BJ (cell line): ENCODE measurements at regions not wholly inside any gene's neighbourhood (a gene's known extent, or its start where the extent isn't known, plus 50 kb on each side); places are given as distances from the start of the nearest gene placed in this dataset.
A peak's percentile ranks its signal among the peaks of the same experiment; 100 is the strongest.

ENCODE experiments used
- CTCF ChIA-PET: fragments of 350-600 bp; formaldehyde crosslinking; extraction: SDS; loops from one replicate; lab custom pipeline; 2021; ENCODE audit warnings: antibody characterized with exemption, inconsistent platforms; lab: Yijun Ruan, JAX
- POLR2A ChIA-PET: fragments of 300-600 bp; sonication (Branson Sonifier 250); formaldehyde crosslinking; extraction: SDS; loops from one replicate; lab custom pipeline; 2021; ENCODE audit warnings: antibody characterized with exemption; lab: Charles Lee
- DNase-seq: peaks from one replicate; pipeline ENCODE4 v3.0.0-alpha.2; 2011; ENCODE audit warnings: low read depth
- H3K27me3 ChIP-seq: 2 replicates; pipeline ENCODE4 v1.6.0; 2011; ENCODE audit warnings: low read length; ENCODE audit not compliant: control insufficient read depth, insufficient read depth
- H3K36me3 ChIP-seq: 2 replicates; pipeline ENCODE4 v1.5.1; 2011; ENCODE audit warnings: low read length; ENCODE audit not compliant: control insufficient read depth, insufficient read depth
- H3K4me3 ChIP-seq: 2 replicates; pipeline ENCODE4 v1.5.1; 2011; ENCODE audit warnings: low read depth, mild to moderate bottlenecking, control low read depth, low read length
- TF ChIP-seq, protein P1 (sequence below): IDR thresholded peaks from 2 replicates; pipeline ENCODE4 v1.5.1; 2011; ENCODE audit warnings: low read depth, mild to moderate bottlenecking, control low read depth, inconsistent platforms, low read length, moderate library complexity; ENCODE audit not compliant: insufficient read depth

DNA sequence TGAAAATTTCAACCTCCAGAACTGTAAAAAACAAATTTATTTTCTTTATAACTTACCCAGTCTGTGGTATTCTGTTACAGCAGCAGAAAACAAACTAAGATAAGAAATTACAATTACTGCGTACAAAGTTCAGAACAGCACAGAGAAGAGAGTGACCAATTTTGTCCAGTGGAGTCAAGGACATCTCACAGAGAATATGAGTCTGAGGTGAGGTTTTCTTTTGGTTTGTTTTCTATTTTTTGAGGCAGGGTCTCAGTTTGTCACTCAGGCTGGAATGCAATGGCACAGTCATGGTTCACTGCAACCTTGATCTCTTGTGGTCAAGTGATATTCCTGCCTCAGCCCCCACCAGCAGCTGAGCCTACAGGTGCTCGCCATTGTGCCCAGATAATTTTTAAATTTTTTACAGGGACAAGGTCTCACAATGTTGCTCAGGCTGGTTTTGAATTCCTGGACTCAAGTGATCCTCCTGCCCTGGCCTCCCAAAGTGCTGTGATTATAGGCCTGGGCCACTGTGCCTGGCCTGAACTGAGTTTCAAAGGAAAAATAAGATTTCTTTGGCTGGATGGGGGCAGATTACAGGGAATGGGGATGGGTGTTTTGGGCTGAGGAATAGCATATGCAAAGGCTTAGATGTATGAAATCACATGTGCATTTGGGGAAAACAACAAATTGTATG lies 201.1 kb upstream of the USP24 start:
- Histone ChIP-seq H3K27me3 (no peaks in the 10 kb centered on the region), H3K4me3 (no peak overlapping the region), H3K36me3 (no peaks in the 10 kb centered on the region)
- DNase-seq: no peak
- TF ChIP-seq, protein P1, sequence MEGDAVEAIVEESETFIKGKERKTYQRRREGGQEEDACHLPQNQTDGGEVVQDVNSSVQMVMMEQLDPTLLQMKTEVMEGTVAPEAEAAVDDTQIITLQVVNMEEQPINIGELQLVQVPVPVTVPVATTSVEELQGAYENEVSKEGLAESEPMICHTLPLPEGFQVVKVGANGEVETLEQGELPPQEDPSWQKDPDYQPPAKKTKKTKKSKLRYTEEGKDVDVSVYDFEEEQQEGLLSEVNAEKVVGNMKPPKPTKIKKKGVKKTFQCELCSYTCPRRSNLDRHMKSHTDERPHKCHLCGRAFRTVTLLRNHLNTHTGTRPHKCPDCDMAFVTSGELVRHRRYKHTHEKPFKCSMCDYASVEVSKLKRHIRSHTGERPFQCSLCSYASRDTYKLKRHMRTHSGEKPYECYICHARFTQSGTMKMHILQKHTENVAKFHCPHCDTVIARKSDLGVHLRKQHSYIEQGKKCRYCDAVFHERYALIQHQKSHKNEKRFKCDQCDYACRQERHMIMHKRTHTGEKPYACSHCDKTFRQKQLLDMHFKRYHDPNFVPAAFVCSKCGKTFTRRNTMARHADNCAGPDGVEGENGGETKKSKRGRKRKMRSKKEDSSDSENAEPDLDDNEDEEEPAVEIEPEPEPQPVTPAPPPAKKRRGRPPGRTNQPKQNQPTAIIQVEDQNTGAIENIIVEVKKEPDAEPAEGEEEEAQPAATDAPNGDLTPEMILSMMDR: no peak
- ChIA-PET CTCF (no interaction called here), POLR2A (no interaction called here)

DNA sequence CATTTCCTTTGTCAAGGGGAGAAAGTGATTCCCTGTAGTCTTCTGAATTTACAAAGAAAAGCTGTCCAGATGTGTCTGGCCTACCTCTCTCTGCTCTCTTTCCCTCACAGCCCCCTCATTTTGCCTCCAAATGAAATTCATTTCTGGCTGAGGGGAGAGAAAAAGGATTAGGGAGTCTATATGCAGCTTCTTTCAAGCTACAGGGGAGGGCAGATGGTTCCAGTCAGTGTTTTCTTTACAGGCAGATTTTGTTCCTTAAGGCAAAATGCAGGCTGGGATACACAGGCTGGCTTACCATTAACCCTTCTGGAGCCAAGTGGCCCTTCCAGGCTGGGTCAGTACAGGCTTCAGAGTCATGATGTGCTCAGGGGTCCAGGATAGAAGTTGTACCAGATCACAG lies 198.1 kb upstream of the USP24 start:
- H3K36me3 ChIP-seq: no peaks in the 10 kb centered on the region
- TF ChIP-seq, protein P1: no peak
- POLR2A ChIA-PET: no interaction called here
- CTCF ChIA-PET: no interaction called here
- H3K27me3 ChIP-seq: no peaks in the 10 kb centered on the region
- no peak for DNase-seq
- no peak overlapping the region for H3K4me3 ChIP-seq

DNA sequence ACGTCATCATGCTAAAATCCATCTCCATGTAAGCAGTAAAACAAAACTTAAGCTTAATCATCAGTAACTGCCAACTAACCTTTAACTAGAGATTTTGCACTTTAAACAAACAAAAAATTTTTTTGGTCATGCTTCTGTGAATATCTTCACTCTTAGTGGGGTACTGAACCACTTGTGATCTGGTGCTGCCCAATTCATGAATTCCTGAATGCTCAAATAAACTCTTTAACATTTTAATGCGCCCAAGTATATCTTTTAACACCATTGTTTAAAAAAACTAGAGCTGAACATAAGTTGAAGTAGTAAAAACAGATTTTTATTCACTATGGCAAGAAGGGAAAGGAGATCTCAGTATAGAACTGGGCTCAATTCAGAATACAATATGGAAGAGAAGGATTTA lies 196.9 kb upstream of the USP24 start:
- CTCF ChIA-PET: interaction anchor here (0.8 to 1.4 kb wide), 2 partner anchors 10 to 13 kb away, joined by 3 to 5 read pairs; no protein-coding TSS in a partner anchor
- no peak overlapping the region for H3K4me3 ChIP-seq

DNA sequence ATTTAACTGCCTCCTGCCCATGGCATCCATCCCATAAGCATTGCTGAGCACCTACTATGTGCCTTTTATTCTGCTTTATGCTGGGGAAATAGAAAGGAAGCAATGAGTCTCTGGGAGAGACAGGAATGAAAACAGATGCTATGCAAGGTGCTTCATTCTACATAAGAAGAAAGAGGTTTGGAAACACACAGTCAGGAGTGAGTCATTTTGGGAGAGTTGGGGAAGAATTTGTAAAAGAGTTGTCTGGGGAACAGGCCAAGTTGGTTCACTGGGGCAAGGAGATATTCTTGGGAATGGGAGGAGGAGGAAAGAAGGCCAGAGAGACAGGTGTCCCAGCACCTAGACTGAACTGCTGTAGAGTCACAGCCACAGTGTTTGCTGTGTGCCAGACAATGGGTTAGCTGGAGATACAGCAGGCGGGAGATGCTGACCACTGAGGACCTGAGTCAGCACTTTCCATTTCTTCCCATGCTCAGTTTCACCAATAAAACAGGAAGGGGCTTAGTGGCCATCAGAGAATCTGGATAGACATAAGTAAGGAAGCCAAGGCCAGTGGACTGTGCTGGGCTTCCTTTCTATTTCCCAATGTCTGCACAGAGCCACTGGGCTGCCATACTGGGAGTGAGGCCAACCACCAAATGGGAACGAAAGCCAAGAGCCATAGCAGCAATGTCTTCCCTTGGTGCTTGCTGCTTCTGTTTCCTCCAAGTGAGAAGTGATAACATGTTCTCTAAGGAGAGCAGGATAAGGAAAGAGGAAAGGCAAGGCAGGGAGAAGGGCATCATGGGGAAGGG lies 187.7 kb upstream of the USP24 start:
- no peaks in the 10 kb centered on the region for H3K27me3 ChIP-seq
- CTCF ChIA-PET: interaction anchor here (0.6 to 1.4 kb wide), 6 partner anchors 9 to 1703 kb away, joined by 3 to 5 read pairs (median 3); no protein-coding TSS in a partner anchor
- H3K4me3 ChIP-seq: no peak overlapping the region
- POLR2A ChIA-PET: no interaction called here
- no peak for DNase-seq
- H3K36me3 ChIP-seq: no peaks in the 10 kb centered on the region
- TF ChIP-seq, protein P1: no peak

More for the DNA sequence above, 196.9 kb upstream of the USP24 start:
- DNase-seq: no peak
- POLR2A ChIA-PET: no interaction called here
- Histone ChIP-seq H3K36me3 (no peaks in the 10 kb centered on the region), H3K27me3 (no peaks in the 10 kb centered on the region)
- TF ChIP-seq, protein P1: no peak

DNA sequence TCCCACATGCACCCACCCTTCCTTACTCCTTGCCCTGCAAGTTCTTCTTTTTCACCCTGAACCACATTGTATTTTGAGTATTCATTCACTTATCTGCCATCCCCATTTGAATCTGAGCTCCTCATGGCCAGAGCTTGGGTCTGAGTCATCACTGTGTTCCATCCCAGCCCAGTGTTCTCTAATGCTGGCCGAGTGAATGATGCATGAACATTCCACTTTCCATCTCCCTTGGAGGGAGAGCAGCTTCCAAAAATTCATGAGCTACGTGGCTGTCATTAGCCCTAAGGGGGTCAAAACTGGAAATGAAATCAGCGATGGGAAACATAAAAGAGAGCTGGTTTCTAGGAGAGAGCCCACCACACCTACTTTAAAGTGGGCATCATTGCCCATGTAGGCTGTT lies 187.0 kb upstream of the USP24 start:
- CTCF ChIA-PET: interaction anchor here (0.6 to 1.4 kb wide), 5 partner anchors 9 to 1704 kb away, joined by 3 to 5 read pairs (median 3); no protein-coding TSS in a partner anchor
- H3K36me3 ChIP-seq: no peaks in the 10 kb centered on the region
- POLR2A ChIA-PET: no interaction called here

More for the DNA sequence above, 187.0 kb upstream of the USP24 start:
- peak; percentile 29 for DNase-seq
- H3K4me3 ChIP-seq: no peak overlapping the region
- H3K27me3 ChIP-seq: no peaks in the 10 kb centered on the region
- TF ChIP-seq, protein P1: no peak
